MM.1S (cell line): ENCODE measurements at regions not wholly inside any gene's neighbourhood (a gene's known extent, or its start where the extent isn't known, plus 50 kb on each side); places are given as distances from the start of the nearest gene placed in this dataset.

ENCODE experiments used
- DNase-seq: peaks from one replicate; pipeline ENCODE4 v3.0.0-alpha.2; 2015
- H2AFZ ChIP-seq: fragments of 300-600 bp; sonication (generic); 2 replicates; pipeline ENCODE4 v1.6.0; 2016; ENCODE audit warnings: antibody characterized with exemption, low read length
- H3F3A ChIP-seq: fragments of 300-600 bp; sonication (generic); 2 replicates; pipeline ENCODE4 v1.6.1; 2016; ENCODE audit warnings: mild to moderate bottlenecking, antibody characterized with exemption, low read length, moderate library complexity, mixed read lengths; ENCODE audit not compliant: insufficient read depth
- H3K27ac ChIP-seq: fragments of 300-600 bp; sonication (generic); 2 replicates; pipeline ENCODE4 v1.5.1; 2016; ENCODE audit warnings: mild to moderate bottlenecking, low read length
- H3K27me3 ChIP-seq: fragments of 300-600 bp; sonication (generic); replicated peaks from 2 replicates; pipeline ENCODE4 v1.6.0; 2016; ENCODE audit warnings: low read length; ENCODE audit not compliant: insufficient read depth
- H3K36me3 ChIP-seq: fragments of 300-600 bp; sonication (generic); replicated peaks from 2 replicates; pipeline ENCODE4 v1.6.1; 2016; ENCODE audit warnings: mild to moderate bottlenecking, low read length, mixed read lengths; ENCODE audit not compliant: insufficient read depth
- H3K4me1 ChIP-seq: fragments of 300-600 bp; sonication (generic); 2 replicates; pipeline ENCODE4 v1.6.1; 2016; ENCODE audit warnings: low read length, mixed read lengths
- H3K4me2 ChIP-seq: fragments of 300-600 bp; sonication (generic); 2 replicates; pipeline ENCODE4 v1.6.0; 2016; ENCODE audit warnings: low read depth, low read length
- H3K4me3 ChIP-seq: fragments of 300-600 bp; sonication (generic); 2 replicates; pipeline ENCODE4 v1.5.1; 2016; ENCODE audit warnings: low read length, mixed read lengths
- H3K79me2 ChIP-seq: fragments of 300-600 bp; sonication (generic); 2 replicates; pipeline ENCODE4 v1.6.1; 2016; ENCODE audit warnings: mixed run types, low read length, mixed read lengths
- H3K9ac ChIP-seq: fragments of 300-600 bp; sonication (generic); 2 replicates; pipeline ENCODE4 v1.6.1; 2016; ENCODE audit warnings: low read length, mixed read lengths
- H3K9me2 ChIP-seq: fragments of 300-600 bp; sonication (generic); replicated peaks from 2 replicates; pipeline ENCODE4 v1.6.1; 2016; ENCODE audit warnings: mild to moderate bottlenecking, low read length, mixed read lengths; ENCODE audit not compliant: insufficient read depth
- H3K9me3 ChIP-seq: fragments of 300-600 bp; sonication (generic); replicated peaks from 2 replicates; pipeline ENCODE4 v1.6.1; 2016; ENCODE audit warnings: mild to moderate bottlenecking, low read length, mixed read lengths; ENCODE audit not compliant: insufficient read depth
- H4K20me1 ChIP-seq: fragments of 300-600 bp; sonication (generic); 2 replicates; pipeline ENCODE4 v1.6.1; 2016; ENCODE audit warnings: mild to moderate bottlenecking, low read length, moderate library complexity, mixed read lengths; ENCODE audit not compliant: insufficient read depth
- EZH2 ChIP-seq: fragments of 300-600 bp; sonication (generic); optimal IDR thresholded peaks from 2 replicates; pipeline ENCODE3; 2017; ENCODE audit warnings: low read depth, mild to moderate bottlenecking, antibody characterized with exemption, low read length, mixed read lengths
- EZH2phosphoT487 ChIP-seq: fragments of 300-600 bp; sonication (generic); IDR thresholded peaks from 2 replicates; pipeline ENCODE4 v1.6.1; 2018; ENCODE audit warnings: antibody characterized with exemption, low read length
- TF ChIP-seq, protein P1 (sequence below): fragments of 300-600 bp; sonication (generic); IDR thresholded peaks from 2 replicates; pipeline ENCODE4 v1.5.1; 2016; ENCODE audit warnings: antibody characterized with exemption, low read length, mixed read lengths

- Histone ChIP-seq H3K9me2 (no peaks in the 10 kb centered on the region), H3K9ac (no peak overlapping the region), H3K36me3 (no peaks in the 10 kb centered on the region), H2AFZ (no peak overlapping the region), H3K9me3 (no peaks in the 10 kb centered on the region), H3K27me3 (no peaks in the 10 kb centered on the region), H3K4me3 (no peak overlapping the region), H3K4me2 (no peak overlapping the region), H4K20me1 (no peaks in the 10 kb centered on the region), H3K79me2 (no peaks in the 10 kb centered on the region), H3F3A (no peaks in the 10 kb centered on the region), H3K4me1 (no peaks in the 10 kb centered on the region), H3K27ac (no peak overlapping the region)
- TF ChIP-seq EZH2phosphoT487 (no peak), EZH2 (no peak)
- TF ChIP-seq, protein P1, sequence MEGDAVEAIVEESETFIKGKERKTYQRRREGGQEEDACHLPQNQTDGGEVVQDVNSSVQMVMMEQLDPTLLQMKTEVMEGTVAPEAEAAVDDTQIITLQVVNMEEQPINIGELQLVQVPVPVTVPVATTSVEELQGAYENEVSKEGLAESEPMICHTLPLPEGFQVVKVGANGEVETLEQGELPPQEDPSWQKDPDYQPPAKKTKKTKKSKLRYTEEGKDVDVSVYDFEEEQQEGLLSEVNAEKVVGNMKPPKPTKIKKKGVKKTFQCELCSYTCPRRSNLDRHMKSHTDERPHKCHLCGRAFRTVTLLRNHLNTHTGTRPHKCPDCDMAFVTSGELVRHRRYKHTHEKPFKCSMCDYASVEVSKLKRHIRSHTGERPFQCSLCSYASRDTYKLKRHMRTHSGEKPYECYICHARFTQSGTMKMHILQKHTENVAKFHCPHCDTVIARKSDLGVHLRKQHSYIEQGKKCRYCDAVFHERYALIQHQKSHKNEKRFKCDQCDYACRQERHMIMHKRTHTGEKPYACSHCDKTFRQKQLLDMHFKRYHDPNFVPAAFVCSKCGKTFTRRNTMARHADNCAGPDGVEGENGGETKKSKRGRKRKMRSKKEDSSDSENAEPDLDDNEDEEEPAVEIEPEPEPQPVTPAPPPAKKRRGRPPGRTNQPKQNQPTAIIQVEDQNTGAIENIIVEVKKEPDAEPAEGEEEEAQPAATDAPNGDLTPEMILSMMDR = no peak
- DNase-seq = no peak
Measured at GRCh38 chr6:166689687-166690086, 62.6 kb upstream of the RPS6KA2 start.

DNA sequence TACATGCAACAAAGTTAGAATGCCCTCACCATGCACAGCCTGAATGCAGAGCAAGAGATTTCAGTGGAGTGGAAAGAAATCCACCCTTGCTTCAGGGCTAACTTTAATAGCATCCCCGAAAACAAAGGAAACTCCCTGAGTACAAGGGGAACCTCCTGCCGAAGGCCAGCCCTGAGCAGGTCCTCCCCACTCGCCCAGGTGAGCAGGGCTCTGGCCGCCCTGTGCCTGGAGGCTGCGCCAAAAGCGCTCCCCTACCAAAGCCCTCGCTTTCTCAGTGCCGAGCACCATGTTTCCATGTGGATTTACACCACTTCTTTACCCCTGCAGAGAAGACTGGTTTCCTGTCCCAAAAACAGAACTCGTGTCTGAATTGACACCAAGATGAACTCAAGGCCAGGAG is 61.9 kb upstream of the RPS6KA2 start:
- Histone ChIP-seq H3K27ac (no peak overlapping the region), H3K4me3 (no peak overlapping the region), H3K4me2 (no peak overlapping the region), H3K27me3 (no peaks in the 10 kb centered on the region), H3F3A (no peaks in the 10 kb centered on the region), H2AFZ (no peak overlapping the region), H3K9ac (no peak overlapping the region), H3K9me3 (no peaks in the 10 kb centered on the region), H3K36me3 (no peaks in the 10 kb centered on the region), H3K79me2 (no peaks in the 10 kb centered on the region), H4K20me1 (no peaks in the 10 kb centered on the region), H3K9me2 (no peaks in the 10 kb centered on the region), H3K4me1 (no peaks in the 10 kb centered on the region)
- DNase-seq = no peak
- TF ChIP-seq, protein P1 = no peak
- no peak for TF ChIP-seq EZH2
- TF ChIP-seq EZH2phosphoT487 = no peak

- H2AFZ ChIP-seq = no peak overlapping the region
- no peak for DNase-seq
- no peaks in the 10 kb centered on the region for H3K9me2 ChIP-seq
- H3K4me1 ChIP-seq = no peaks in the 10 kb centered on the region
- no peak overlapping the region for H3K4me3 ChIP-seq
- H3K36me3 ChIP-seq = no peaks in the 10 kb centered on the region
- no peaks in the 10 kb centered on the region for H3K79me2 ChIP-seq
- no peaks in the 10 kb centered on the region for H3K27me3 ChIP-seq
- no peaks in the 10 kb centered on the region for H3F3A ChIP-seq
- no peak for TF ChIP-seq EZH2
- TF ChIP-seq, protein P1 = no peak
- no peak for TF ChIP-seq EZH2phosphoT487
- H3K4me2 ChIP-seq = no peak overlapping the region
- no peaks in the 10 kb centered on the region for H4K20me1 ChIP-seq
- H3K9me3 ChIP-seq = no peaks in the 10 kb centered on the region
- H3K27ac ChIP-seq = no peak overlapping the region
- no peak overlapping the region for H3K9ac ChIP-seq
Measured at GRCh38 chr6:166687879-166688205, 60.8 kb upstream of the RPS6KA2 start.
